Islet of Langerhans (tissue), 1 donor: ENCODE measurements at regions not wholly inside any gene's neighbourhood (a gene's known extent, or its start where the extent isn't known, plus 50 kb on each side); places are given as distances from the start of the nearest gene placed in this dataset.

ENCODE experiments used
- FAIRE-seq: peaks from one replicate; lab custom pipeline; 2011; peaks lifted over from hg19 to GRCh38; lab: Jason Lieb, UNC

- FAIRE-seq: no peak
These were observed 365.0 kb downstream of the TMEM232 start for GRCh38 chr5:110361471-110361870.

GRCh38 chr5:110362261-110362660, 364.2 kb downstream of the TMEM232 start:
- no peak for FAIRE-seq

- FAIRE-seq: no peak
These were observed 359.8 kb downstream of the TMEM232 start for GRCh38 chr5:110366716-110367115.
